Mesenchymal stem cell (in vitro differentiated cells and primary cell): ENCODE measurements at regions not wholly inside any gene's neighbourhood (a gene's known extent, or its start where the extent isn't known, plus 50 kb on each side); places are given as distances from the start of the nearest gene placed in this dataset.

Experiments
- DNase-seq: peaks from one replicate; pipeline ENCODE4 v3.0.0-alpha.2; 2013
- H2AFZ ChIP-seq: one replicate; pipeline ENCODE4 v1.6.1; 2013; ENCODE audit warnings: low read depth, mild to moderate bottlenecking, control low read depth, inconsistent platforms, low read length, moderate library complexity
- H2AK5ac ChIP-seq: 2 replicates; pipeline ENCODE4 v1.6.1; 2013; ENCODE audit warnings: low read length, moderate library complexity, mild to moderate bottlenecking, inconsistent platforms; ENCODE audit not compliant: severe bottlenecking
- H2BK120ac ChIP-seq: one replicate; pipeline ENCODE4 v1.6.1; 2013; ENCODE audit warnings: low read depth, mild to moderate bottlenecking, inconsistent platforms, low read length, moderate library complexity
- H2BK12ac ChIP-seq, 2 experiments: one replicate each; pipeline ENCODE4 v1.6.1; 2013; ENCODE audit warnings: inconsistent platforms in 2 of 2, low read length in 2 of 2, mild to moderate bottlenecking in 2 of 2, moderate library complexity in 2 of 2, control low read depth in 1 of 2
- H2BK15ac ChIP-seq: one replicate; pipeline ENCODE4 v1.6.1; 2013; ENCODE audit warnings: mild to moderate bottlenecking, low read depth, inconsistent platforms; ENCODE audit not compliant: poor library complexity, severe bottlenecking
- H2BK5ac ChIP-seq: 2 replicates; pipeline ENCODE4 v1.6.1; 2013; ENCODE audit warnings: low read depth, mild to moderate bottlenecking, low read length, control low read depth, inconsistent platforms; ENCODE audit not compliant: poor library complexity, severe bottlenecking
- H3K14ac ChIP-seq, 2 experiments: one replicate each; pipeline ENCODE4 v1.6.1; 2013; ENCODE audit warnings: inconsistent platforms in 2 of 2, low read length in 2 of 2, control low read depth in 1 of 2, mild to moderate bottlenecking in 1 of 2, moderate library complexity in 1 of 2
- H3K18ac ChIP-seq, 2 experiments: one replicate each; pipeline ENCODE4 v1.6.1; 2013; ENCODE audit warnings: inconsistent platforms in 2 of 2, low read length in 2 of 2, control low read depth in 1 of 2, low read depth in 1 of 2, mild to moderate bottlenecking in 1 of 2
- H3K23ac ChIP-seq, 2 experiments: one replicate each; pipeline ENCODE4 v1.6.1; 2013; ENCODE audit warnings: inconsistent platforms in 2 of 2, low read length in 2 of 2, mild to moderate bottlenecking in 2 of 2, moderate library complexity in 2 of 2, control low read depth in 1 of 2
- H3K27ac ChIP-seq: 2 replicates; pipeline ENCODE4 v1.5.1; 2013; ENCODE audit warnings: mild to moderate bottlenecking, moderate library complexity, low read length, control low read depth, inconsistent platforms; ENCODE audit not compliant: poor library complexity, severe bottlenecking
- H3K27me3 ChIP-seq, 2 experiments: 2 replicates each; pipeline versions ENCODE4 v1.6.1 to v1.7.0; 2013; ENCODE audit warnings: low read length in 2 of 2, mild to moderate bottlenecking in 2 of 2, moderate library complexity in 2 of 2, control low read depth in 1 of 2, inconsistent platforms in 1 of 2; ENCODE audit not compliant: control insufficient read depth in 1 of 2, insufficient read depth in 1 of 2
- H3K36me3 ChIP-seq, 2 experiments: 2 replicates each; pipeline versions ENCODE4 v1.6.1 to v1.7.0; 2013; ENCODE audit warnings: low read length in 2 of 2, control low read depth in 1 of 2, inconsistent platforms in 1 of 2, low read depth in 1 of 2, mild to moderate bottlenecking in 1 of 2; ENCODE audit not compliant: insufficient read depth in 2 of 2, control insufficient read depth in 1 of 2
- H3K4ac ChIP-seq, 2 experiments: one replicate each; pipeline ENCODE4 v1.6.1; 2013; ENCODE audit warnings: inconsistent platforms in 2 of 2, low read length in 2 of 2, mild to moderate bottlenecking in 2 of 2, moderate library complexity in 2 of 2, control low read depth in 1 of 2, low read depth in 1 of 2
- H3K4me1 ChIP-seq: 2 replicates; pipeline ENCODE4 v1.6.1; 2013; ENCODE audit warnings: low read depth, low read length, control low read depth; ENCODE audit not compliant: control insufficient read depth, insufficient read depth
- H3K4me2 ChIP-seq: 2 replicates; pipeline ENCODE4 v1.6.1; 2013; ENCODE audit warnings: low read length, mild to moderate bottlenecking, inconsistent platforms; ENCODE audit not compliant: poor library complexity, severe bottlenecking
- H3K4me3 ChIP-seq, 2 experiments: 2 replicates each; pipeline versions ENCODE4 v1.5.1 to v1.7.0; 2013; ENCODE audit warnings: low read length in 2 of 2, mild to moderate bottlenecking in 2 of 2, control low read depth in 1 of 2, low read depth in 1 of 2; ENCODE audit not compliant: insufficient read depth in 1 of 2
- H3K79me1 ChIP-seq: replicated peaks from 2 replicates; pipeline ENCODE4 v1.6.1; 2013; ENCODE audit warnings: mild to moderate bottlenecking, control low read depth, low read length, inconsistent platforms; ENCODE audit not compliant: poor library complexity, severe bottlenecking
- H3K9ac ChIP-seq: 2 replicates; pipeline ENCODE4 v1.7.0; 2013; ENCODE audit warnings: mild to moderate bottlenecking, low read length, moderate library complexity
- H3K9me3 ChIP-seq: 2 replicates; pipeline ENCODE4 v1.7.0; 2013; ENCODE audit warnings: mild to moderate bottlenecking, low read length; ENCODE audit not compliant: control insufficient read depth
- H4K8ac ChIP-seq: one replicate; pipeline ENCODE4 v1.6.1; 2013; ENCODE audit warnings: inconsistent platforms, mild to moderate bottlenecking, low read length, moderate library complexity
- H4K91ac ChIP-seq: one replicate; pipeline ENCODE4 v1.6.1; 2013; ENCODE audit warnings: mild to moderate bottlenecking, low read length, inconsistent platforms
- WGBS: methylation state at CpG from one replicate; pipeline ENCODE4 v1.1.7; 2013; ENCODE audit warnings: mixed read lengths; 5-methylcytosine and 5-hydroxymethylcytosine counted together

DNA sequence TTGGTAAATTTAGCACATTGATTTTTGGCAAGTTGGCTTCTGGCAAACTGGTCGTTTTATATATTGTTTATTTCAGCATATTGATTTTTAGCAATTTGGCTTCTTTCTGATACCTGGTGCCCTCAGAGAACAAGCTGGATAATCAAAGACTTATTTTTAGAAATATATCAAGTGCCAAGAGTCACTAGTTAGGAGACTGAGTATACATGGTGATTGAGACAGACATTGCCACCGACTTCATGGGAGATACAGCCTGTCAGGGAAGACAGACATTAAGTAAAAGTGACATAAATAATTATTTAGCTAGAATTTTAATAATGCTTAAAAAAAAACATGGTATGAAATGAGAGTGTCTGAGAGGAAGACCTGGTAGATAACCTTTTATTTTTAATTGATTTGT lies 242.3 kb upstream of the MTNR1B start:
- Histone ChIP-seq H3K4me2 (no peak overlapping the region), H2BK5ac (no peak overlapping the region), H3K79me1 (no peaks in the 10 kb centered on the region), H3K9ac (no peak overlapping the region), H4K91ac (no peak overlapping the region), H3K4ac (no peak overlapping the region), H2AK5ac (no peak overlapping the region), H4K8ac (no peak overlapping the region), H3K27me3 (no peaks in the 10 kb centered on the region), H2BK15ac (no peak overlapping the region), H3K14ac (no peak overlapping the region), H3K4me3 (no peak overlapping the region), H3K23ac (no peak overlapping the region), H2AFZ (no peak overlapping the region), H2BK12ac (no peak overlapping the region), H3K4me1 (no peaks in the 10 kb centered on the region), H3K27ac (no peak overlapping the region), H3K18ac (no peak overlapping the region), H3K9me3 (peaks cover 2% of the 10 kb centered on the region), H3K36me3 (no peaks in the 10 kb centered on the region), H2BK120ac (no peak overlapping the region)
- no peak for DNase-seq
- WGBS = no CpG with 5 or more reads among the region's 2 CpGs

DNA sequence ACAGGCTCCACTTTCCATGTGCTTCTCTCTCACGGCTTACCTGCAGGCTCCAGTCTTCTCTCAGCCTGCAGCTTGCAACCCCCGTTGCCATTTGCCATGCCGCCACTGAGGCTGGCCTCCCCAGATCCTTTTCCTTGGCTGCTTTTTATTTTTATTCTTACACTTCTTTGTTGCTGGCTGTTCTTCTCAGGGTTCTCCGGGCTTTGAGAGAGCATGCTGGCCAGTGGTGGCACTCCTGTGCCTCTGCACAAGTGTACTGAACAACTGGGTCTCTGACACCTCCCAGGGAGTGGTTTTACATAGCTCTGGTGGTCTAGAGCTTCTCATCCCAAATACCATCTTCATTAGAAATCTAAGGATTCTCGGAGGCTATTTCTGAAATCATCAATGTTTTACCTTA lies 241.7 kb upstream of the MTNR1B start:
- no peak overlapping the region for H3K9ac ChIP-seq
- no peak overlapping the region for H3K4me2 ChIP-seq
- no peaks in the 10 kb centered on the region for H3K36me3 ChIP-seq
- no peak overlapping the region for H3K4me3 ChIP-seq
- no peak overlapping the region for H4K8ac ChIP-seq
- H3K9me3 ChIP-seq = peaks cover 2% of the 10 kb centered on the region
- no peak overlapping the region for H2BK12ac ChIP-seq
- no peak for DNase-seq
- H3K23ac ChIP-seq = no peak overlapping the region
- H2BK120ac ChIP-seq = no peak overlapping the region
- WGBS = 90% methylated on average over 4 of the region's 5 CpGs
- H3K4me1 ChIP-seq = no peaks in the 10 kb centered on the region
- H3K18ac ChIP-seq = no peak overlapping the region
- no peaks in the 10 kb centered on the region for H3K79me1 ChIP-seq
- H2BK15ac ChIP-seq = no peak overlapping the region
- no peak overlapping the region for H3K4ac ChIP-seq
- H2BK5ac ChIP-seq = no peak overlapping the region
- peaks cover 1 to 2% of the 10 kb centered on the region in 2 experiments for H3K27me3 ChIP-seq
- H3K27ac ChIP-seq = no peak overlapping the region
- no peak overlapping the region for H2AFZ ChIP-seq
- no peak overlapping the region for H4K91ac ChIP-seq
- no peak overlapping the region for H3K14ac ChIP-seq
- no peak overlapping the region for H2AK5ac ChIP-seq

DNA sequence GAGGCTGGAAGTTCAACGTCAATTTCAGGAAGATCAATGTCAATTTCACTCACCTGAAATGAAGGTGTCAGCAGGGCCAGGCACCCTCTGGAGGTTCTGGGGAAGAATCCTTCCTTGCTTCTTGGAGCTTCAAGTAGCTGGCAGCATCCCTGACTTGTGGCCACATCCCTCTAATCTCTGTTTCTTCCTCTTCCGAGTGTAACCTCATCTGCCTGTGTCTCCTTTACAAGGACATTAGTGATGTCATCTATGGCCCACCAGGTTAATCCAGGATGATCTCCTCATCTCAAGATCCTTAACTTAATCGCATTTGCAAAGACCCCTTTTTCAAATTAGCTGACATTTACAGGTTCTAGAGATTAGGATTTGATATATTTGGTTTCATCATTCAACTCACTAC lies 240.8 kb upstream of the MTNR1B start:
- Histone ChIP-seq H2BK15ac (no peak overlapping the region), H4K91ac (no peak overlapping the region), H3K36me3 (no peaks in the 10 kb centered on the region), H3K79me1 (no peaks in the 10 kb centered on the region), H3K9ac (no peak overlapping the region), H2AK5ac (no peak overlapping the region), H2BK5ac (no peak overlapping the region), H3K23ac (no peak overlapping the region), H3K4me2 (no peak overlapping the region), H2BK120ac (no peak overlapping the region), H3K27me3 (peaks cover 4 to 8% of the 10 kb centered on the region in 2 experiments), H3K4ac (no peak overlapping the region), H2BK12ac (no peak overlapping the region), H3K4me1 (no peaks in the 10 kb centered on the region), H3K4me3 (no peak overlapping the region), H2AFZ (no peak overlapping the region), H3K27ac (no peak overlapping the region), H3K14ac (no peak overlapping the region), H3K9me3 (peaks cover 2% of the 10 kb centered on the region), H4K8ac (no peak overlapping the region), H3K18ac (no peak overlapping the region)
- DNase-seq = no peak
- 74% methylated on average over 2 of the region's 3 CpGs for WGBS

DNA sequence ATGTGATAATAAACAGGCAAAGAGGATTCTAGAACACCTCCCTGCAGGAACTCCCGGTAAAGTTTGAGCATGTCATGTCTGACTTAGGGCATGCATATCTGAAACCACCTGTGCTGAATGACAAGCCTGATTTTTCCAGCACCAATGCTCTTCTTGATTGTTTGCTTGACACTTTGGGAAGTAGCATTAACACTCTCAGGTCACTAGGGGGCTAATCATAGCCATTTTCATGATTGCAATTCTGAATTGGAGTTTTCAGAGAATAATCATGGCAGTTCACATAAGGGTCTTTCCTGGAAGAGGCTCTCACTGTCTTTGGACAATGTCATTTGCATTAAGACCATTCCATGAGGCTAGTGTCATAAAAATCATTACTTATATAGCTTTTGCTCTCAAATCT lies 234.4 kb upstream of the MTNR1B start:
- no peaks in the 10 kb centered on the region for H3K4me1 ChIP-seq
- H3K36me3 ChIP-seq = no peaks in the 10 kb centered on the region
- no peaks in the 10 kb centered on the region for H3K79me1 ChIP-seq
- H3K9ac ChIP-seq = no peak overlapping the region
- no peak overlapping the region for H3K4ac ChIP-seq
- DNase-seq = no peak
- H3K4me3 ChIP-seq = no peak overlapping the region
- H4K8ac ChIP-seq = no peak overlapping the region
- no peak overlapping the region for H3K27ac ChIP-seq
- no peak overlapping the region for H4K91ac ChIP-seq
- peaks cover 11 to 14% of the 10 kb centered on the region in 2 experiments for H3K27me3 ChIP-seq
- H3K18ac ChIP-seq = no peak overlapping the region
- 85% methylated on average over 1 of the region's 1 CpG for WGBS
- H2BK120ac ChIP-seq = no peak overlapping the region
- H2BK5ac ChIP-seq = no peak overlapping the region
- H3K4me2 ChIP-seq = no peak overlapping the region
- no peak overlapping the region for H2BK12ac ChIP-seq
- no peak overlapping the region for H2AK5ac ChIP-seq
- no peak overlapping the region for H2AFZ ChIP-seq
- no peak overlapping the region for H3K14ac ChIP-seq
- H3K9me3 ChIP-seq = no peaks in the 10 kb centered on the region
- no peak overlapping the region for H2BK15ac ChIP-seq
- no peak overlapping the region for H3K23ac ChIP-seq
